ENCODE measurements at regions not wholly inside any gene's neighbourhood (a gene's known extent, or its start where the extent isn't known, plus 50 kb on each side); places are given as distances from the start of the nearest gene placed in this dataset.
"Not testable (repeated sequence)": the region's sequence is repeated elsewhere in the genome, so short reads cannot be mapped to it uniquely, and the experiment has no call there.

DNA sequence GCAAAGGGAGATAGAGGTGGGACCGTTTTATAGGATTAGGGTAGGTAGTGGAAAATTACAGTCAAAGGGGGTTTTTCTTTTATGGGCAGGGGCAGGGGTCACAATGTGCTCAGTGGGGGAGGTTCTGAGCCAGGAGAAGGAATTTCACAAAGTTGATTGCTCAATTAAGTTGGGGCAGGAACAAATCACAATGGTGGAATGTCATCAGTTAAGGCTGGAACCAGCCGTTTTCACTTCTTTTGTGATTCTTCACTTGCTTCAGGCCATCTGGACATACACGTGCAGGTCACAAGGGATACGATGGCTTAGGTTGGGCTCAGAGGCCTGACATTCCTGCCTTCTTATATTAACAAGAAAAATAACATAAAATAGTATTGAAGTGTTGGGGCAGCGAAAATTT is 453.8 kb downstream of the VGLL3 start:
- DNase-seq: no peak

DNA sequence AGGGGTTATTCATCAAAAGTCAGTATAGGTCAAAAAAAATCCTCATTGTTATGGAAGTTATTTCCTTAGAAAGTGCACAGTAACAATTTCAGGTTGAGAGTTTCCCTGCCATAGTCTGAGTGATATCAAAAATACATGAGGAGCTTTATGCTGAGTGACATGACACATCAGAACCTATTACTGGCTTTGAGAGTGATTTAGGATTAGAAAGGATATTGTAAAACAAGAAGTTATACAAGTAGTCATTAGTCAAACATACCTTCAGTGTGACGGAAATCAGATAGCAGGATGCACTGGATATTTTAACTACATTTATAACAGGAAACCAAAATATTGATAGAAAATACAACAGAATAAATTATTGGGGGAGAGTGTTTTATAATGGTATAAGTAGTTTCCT is 471.1 kb downstream of the VGLL3 start:
- DNase-seq: no peak

DNA sequence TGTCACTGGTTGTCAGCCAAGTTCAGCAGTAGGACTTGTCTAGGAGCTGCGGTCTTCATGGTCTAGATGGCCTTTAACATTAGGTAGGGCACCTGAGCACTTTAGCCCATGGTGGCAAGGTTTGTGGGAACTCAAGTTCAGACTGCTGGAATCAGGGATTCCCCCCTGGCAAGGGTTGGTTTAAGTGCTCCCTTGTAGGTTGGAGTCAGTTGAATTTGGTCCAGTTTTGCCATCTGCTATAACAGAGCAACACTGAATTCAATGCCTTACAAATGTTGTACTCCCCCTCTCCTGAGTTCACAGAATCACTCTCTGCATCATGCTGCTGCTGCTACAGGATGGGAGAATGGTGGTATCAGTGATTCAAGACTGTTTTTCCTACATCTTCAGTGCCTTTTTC is 509.3 kb downstream of the VGLL3 start:
- DNase-seq: no peak

DNA sequence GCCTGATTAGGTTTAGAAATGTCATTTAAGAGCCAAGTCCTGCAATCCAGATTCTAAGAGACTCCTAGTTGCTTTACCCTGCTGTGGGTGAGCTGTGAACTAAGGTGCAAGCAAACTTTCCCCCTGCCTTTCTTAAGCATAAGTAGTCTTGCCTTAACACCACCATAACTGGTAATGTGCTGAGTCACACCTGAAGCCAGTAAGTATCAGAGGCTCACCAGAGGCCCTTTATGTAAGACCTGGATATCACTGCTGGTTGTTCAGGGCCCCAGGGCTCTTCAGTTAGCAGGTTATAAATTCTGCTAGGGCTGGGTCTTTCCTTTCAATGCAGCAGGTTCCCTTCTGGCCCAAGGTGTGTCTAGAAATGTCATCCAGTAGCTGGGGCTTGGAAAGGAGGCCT is 509.9 kb downstream of the VGLL3 start:
- no peak for DNase-seq

DNA sequence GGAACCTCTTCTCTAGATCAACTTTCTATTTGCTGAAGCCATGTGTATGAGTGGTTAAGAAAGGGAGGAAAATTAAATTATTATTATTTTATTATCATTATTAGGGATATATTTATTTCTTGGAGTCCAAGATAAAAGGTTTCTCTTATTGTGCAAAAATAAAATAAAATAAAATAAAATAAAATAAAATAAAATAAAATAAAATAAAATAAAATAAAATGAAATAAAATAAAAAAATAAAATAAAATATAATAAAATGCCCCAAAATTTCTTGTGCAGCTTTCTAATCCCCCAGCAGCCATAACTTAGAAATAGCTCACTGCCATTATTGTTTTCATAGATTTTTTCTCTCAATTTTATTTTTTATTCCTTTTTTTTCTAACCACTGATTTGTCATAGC is 526.8 kb downstream of the VGLL3 start:
- DNase-seq: no peak

DNA sequence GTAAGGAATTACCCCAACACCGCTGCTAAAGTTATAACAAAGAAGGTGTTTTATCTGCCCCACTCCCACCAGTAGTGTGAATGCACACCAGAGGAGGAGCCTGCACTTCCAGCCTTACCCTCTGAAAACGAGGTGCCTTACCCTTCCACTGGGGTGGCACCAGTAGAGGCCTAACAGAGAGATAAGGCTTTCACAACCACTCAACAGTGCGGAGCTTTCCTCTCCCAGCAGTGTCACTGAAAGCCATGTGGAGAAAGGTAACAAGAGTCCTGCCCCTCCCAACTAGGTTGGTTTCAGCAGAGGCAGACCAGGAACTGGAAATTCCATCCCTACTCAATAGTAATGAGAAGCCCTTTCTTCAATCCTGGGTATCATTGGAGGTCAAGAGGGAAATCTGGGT is 539.2 kb downstream of the VGLL3 start:
- no peak for DNase-seq

DNA sequence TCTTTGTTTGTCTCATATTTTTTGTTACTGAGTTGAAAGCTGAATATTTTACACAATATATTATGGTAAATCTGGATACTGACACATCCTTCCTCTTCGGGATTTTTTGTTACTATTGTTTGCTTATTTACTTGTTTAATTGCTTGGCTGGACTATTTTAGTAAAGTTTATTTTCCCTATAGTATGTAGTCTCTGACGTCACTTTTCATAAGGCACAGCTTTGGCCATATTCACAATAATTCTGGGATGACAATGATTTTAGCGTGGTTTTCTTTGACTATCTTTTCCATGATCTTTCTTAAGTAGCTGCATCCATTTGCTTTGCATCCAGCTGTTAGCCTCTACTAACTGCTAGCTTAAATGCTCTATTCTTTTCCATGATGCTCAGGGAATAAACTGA is 552.4 kb downstream of the VGLL3 start:
- no peak for DNase-seq

DNA sequence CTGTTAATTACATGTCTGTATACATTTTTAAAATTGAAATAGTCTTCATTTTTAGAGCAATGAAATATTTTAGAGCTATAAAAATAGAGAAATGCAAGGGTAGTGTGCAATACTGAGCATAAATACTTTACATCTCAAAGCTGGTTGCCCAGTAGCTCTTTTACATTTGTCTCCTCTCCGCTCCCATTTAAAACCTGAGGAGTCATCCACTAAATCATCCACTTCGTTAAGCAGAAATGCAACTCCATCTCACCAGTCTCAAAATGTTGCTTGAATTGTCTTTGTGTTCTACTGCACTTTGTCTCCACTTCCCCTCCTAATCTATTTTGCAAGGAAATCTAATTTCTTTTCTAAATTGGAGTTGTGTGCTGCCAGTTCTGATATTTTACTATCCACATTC is 563.6 kb downstream of the VGLL3 start:
- no peak for DNase-seq

DNA sequence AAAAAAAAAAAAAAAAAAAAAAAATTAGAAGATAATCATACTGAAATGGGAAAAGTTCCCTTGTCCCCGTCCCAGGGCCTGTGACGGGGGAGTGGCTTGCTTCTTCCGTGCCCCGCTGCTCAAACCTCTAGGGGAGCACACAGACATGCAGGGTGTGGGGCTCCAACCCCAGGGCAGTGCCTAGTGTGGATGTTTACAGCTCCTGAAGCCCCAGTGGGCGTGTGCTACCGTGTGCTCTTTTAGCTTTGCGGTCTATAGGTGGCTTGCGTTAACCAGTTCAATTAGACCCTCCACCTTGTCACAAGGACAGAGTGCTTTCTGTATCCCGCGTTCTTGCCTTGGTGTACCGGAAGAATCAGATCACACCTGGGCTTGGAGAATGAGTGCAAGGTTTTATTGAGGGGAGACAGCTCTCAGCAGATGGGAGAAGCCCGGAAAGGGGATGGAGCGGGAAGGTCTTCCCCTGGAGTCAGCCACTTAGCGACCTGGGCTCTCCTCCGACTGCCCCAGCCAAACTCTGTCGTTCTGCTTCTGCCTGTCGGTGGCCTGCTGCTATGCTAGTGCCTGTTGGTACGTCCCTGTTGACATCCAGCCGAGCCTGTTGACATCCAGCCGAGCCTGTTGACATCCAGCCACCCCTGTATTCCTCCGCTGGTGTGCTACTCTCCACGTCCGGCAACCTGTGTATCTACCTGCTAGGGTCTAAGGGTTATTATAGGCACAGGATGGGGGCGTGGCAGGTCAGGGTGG is 569.8 kb downstream of the VGLL3 start:
- no peak for DNase-seq

DNA sequence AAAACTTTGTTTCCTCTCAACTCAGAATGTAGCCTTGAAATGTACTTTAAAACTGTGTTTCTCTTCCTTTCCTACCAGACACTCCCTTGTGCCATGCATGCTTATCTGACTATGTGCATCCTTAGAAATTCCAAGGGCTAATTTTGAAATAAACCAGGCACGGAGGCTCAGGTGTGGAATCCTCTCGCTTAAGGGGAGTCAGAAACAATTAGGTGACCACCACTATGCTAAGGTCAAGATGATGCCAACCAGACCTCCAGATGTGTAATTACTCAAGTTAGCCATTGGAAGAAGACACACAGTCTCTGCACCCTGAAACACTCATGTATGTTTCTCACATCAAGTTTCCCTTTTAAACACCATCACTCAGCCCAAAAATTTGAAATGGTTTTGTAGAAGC is 572.1 kb downstream of the VGLL3 start:
- DNase-seq: no peak

DNA sequence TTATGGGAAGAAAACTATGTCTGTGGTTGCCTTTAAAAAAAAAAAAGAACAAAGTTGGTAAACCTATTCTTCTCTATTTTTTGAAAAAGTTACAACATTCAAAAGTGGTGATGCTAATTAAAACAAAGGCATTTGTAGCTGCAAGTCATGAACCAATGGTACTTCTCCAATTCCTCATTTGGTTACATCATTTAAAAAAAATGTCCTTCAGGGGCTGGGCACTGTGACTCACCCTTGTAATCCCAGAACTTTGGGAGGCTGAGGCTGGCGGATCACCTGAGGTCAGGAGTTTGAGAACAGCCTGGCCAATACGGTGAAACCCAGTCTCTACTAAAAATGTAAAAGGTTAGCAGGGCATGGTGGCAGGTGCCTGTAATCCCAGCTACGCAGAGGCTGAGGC is 574.6 kb downstream of the VGLL3 start:
- no peak for DNase-seq

DNA sequence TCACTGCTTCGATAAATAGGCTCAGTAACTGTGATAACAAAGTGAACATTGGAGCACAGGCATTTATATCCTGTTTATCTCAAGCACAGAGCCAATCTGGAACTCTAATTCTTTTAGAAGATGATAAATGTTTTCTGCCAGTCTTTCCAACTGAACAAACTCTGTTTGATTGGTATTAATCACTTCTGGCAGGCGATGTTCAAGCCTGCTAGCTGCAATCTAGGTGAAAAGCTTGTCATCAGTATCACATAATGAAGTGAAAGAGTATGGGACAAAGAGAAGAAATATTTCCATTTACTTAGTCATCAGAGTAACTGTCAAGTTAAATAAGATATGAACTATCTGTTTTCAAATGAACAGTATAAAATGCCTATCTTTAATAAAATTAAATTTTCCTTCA is 577.3 kb downstream of the VGLL3 start:
- DNase-seq: no peak

DNA sequence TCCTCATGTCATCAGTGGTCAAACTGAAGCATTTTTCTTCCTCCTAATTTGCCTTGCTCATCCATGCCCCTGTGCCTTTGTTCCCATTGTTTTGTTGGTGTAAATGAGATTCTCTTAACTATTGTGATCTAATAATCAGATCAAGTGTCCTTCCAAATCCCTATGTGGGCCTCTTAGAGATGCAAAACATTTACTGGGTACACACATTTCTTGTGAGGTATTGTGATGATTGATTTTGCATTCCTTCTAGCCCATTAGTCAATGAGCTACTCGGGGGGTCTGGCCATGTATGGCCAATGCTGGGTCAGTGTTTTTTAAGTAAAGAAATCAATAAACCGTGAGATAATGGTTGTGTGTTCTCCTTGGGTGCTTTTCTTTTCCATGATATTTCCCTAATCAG is 580.4 kb downstream of the VGLL3 start:
- no peak for DNase-seq

DNA sequence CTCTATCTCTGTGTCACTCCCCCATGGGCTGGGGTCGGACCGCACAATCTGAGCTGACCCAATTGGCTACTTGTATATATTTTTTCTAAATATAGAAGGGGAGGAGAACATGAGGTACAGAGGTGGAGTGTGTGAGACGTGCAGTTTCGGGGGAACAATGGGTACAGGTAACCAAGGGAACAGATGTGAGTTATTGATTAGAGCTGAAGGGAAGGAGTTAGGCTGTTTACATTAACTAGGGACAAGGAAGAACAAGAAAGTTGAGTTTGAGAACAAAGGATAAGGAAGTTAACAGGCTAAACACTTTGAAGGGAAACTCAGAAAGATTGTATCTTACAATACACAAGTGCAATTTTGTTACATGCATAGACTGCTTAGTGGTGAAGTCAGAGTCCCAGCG is 601.2 kb downstream of the VGLL3 start:
- not testable (repeated sequence) for DNase-seq

DNA sequence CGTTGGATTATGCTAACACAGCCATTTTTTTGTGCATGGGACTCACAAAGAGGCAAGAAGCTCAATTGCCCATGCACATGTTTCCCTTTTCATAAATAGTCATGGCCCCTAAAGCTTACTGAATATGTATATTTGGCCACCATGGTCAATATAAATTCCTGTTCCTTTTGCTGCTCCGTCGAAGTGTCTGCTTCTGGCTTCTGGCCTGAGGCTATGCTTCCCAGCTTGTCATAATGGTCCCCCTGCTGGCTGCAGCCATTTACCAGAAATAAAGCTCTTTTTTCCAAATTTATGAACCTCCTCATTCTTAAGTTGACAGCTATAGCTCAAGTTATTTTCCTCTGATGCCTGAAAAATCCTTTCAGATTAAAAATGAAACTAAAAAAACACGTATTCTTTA is 602.1 kb downstream of the VGLL3 start:
- DNase-seq: no peak

DNA sequence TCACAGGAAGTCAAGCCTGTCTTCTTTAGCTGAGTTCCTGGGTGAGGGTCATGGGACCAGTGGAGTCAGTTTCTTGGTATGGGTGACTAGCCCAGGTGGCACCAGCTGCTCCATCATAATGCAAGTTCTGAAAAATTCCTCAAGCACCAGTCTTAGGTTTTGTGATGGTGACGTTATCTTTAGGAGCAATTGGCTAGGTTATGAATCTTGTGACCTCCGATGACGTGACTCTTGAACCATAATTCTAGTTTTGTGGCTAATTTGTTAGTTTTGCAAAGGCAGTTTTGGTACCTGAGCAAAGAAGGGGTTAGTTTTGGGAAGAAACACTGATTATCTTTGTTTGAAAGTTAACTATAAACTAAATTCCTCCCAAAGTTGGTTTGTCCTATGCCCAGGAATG is 608.4 kb downstream of the VGLL3 start:
- no peak for DNase-seq

DNA sequence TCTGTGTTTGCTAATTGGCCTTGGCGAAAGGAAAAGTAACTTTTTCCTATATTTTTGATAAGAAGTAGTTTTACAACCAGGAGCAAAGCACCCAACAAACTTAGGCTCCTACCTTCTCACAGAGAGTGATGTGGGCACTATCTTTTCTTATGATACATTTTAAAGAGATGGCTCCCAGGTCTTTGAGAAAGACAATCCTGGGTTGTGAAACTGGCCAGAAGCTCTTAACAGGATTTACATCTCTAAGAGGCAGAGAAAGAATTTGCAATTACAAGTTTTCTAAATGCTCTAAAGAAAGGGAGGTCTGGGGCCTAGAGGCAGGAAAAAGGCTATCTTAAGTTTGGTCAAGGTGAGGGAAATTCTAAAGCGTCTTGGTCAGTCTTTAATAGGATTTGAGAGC is 609.7 kb downstream of the VGLL3 start:
- DNase-seq: no peak

DNA sequence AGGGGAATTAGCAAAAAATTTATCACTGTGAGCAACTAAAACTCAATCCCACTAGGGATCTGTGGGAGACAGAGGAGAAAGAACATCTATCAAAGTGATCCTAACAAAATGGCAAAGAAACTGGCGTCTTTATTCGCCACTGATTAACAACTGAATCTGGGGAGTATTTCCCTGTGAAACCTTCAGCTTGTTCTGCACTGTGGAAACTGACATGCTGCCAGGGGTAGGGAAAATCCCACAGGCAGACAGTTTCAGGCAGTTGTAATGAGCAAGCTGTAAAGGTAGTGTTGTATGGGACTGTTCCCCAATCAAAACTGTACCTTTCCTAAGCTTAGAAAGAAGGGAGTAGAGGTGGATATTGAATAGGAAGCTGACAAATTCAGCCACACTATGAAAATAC is 611.7 kb downstream of the VGLL3 start:
- no peak for DNase-seq

DNA sequence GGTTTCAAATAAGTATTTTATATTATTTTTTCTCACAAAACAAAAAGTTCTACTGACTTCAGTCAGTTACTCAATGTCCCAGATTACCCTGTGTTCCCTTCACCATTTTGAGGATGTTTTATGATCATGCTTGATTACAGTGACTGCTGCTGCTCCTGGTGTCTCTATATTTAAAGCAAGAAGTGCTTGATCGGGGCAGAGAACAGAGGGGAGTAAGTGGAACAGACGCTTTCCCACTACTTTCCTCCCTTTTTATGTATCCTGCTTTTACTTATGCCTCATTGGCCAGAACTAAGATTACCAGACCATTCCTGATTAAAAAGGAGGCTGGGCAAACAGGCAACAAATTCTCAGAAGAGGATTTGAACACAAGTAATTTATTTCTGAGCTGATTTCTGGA is 612.1 kb downstream of the VGLL3 start:
- no peak for DNase-seq

DNA sequence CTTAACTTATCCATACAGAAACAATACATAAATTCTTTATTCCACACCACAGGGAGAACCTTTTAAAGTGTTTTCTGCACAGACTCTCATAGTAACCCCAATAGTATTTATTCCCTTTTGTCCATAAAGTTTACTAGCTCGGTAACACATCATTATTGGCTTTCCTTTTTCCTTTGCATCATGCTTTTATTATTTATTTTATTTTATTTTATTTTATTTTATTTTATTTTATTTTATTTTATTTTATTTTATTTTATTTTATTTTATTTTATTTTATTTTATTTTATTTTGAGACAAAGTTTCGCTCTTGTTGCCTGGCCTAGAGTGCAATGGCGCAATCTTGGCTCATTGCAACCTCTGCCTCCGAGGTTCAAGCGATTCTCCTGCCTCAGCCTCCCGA is 655.4 kb downstream of the VGLL3 start:
- DNase-seq: not testable (repeated sequence)

DNA sequence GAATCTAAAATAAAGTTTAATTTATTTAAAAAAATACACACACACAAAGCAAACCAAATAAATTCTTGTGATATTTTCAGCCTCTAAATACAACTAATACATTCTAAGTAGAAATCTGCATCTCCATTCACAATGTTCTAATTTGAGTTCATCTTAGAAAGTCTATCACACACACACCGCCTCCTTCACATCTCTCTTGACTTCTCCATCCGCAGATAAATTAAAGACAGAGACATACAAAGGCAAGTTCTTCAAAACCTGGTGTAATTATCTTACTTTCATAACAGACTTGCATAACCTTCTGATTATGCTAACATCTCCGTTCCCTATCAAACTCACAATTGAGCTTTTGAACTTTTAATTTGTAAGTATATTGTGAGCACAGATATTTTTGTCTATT is 657.3 kb downstream of the VGLL3 start:
- DNase-seq: no peak

DNA sequence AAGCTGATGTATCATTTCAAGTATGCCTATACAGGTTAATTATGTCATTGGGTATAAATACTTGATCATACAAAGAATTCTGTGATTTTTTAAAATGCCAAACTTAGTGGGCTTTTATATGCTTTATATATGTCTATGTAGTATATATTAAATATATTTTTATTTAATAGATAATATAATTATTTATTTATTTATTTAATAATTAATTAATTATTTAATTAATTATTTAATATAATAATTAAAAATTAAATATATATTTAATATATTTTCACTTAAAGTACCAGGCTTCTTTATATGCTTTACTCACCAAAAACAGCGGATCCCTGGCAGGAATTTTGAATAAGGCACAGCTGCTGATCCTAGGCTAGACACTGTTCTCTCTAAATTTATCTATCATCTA is 687.0 kb downstream of the VGLL3 start:
- no peak for DNase-seq

DNA sequence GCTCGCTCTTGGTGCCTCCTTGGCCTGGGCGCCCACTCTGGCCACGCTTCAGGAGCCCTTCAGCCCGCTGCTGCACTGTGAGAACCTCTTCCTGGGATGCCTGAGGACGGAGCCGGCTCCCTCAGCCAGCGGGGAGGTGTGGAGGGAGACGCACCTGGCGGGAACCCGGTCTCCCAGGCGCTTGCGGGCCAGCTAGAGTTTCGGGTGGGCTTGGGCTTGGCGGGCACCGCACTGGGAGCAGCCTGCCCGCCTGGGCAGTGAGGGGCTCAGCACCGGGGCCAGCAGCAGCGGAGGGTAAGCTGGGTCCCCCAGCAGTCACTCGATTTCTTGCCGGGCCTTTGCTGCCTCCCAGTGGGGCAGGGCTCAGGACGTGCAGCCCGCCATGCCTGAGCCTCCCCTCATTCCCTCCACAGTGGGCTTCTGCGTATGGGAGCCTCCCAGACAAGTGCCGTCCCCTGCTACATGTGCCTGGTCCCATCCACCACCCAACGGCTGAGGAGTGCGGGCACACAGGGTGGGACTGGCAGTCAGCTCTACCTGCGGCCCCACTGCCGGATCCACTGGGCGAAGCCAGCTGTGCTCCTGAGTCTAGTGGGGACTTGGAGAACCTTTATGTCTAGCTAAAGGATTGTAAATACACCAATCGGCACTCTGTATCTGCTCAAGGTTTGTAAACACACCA is 708.7 kb downstream of the VGLL3 start:
- DNase-seq: no peak

DNA sequence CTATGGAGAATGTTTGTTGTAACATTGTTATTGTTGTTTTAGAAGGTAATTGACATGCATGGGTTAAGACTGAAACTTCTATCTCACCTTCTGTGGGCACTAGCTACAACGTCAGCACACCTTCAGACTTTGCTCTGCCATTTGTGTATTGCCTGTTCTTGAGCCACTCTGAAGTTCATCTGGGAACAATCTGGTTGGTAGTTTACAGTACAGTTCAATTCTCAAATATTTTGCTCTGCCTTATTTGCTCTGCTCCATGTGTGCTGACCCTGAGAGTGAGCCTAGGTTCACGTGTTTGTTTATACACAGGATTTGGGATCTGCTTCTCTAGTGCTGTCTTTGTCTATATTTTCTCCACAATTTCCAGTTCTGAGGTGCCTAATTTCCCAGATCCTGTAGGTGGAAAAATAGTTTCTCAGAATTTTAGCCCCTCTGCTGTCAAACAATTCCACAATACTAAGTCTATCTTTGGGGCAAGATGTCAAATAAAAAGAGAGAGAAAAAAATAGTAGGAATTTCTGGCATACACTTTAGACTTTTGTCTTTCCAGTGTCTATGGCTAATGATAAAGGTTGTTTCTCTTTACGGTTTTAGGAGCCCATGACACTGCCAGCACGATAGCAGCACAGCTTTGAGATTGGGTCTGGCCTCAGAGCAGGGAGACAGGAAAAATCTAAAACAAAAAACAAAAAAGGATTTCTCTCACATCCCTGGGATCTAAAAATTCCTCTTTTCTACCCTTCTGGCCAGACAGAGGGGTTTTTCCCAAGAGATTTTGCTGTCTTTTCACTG is 721.4 kb downstream of the VGLL3 start:
- no peak for DNase-seq

All from NCI-H748 treated with DMSO at 0.1 percent for 48 hours (cell line).